ENCODE measurements at regions not wholly inside any gene's neighbourhood (a gene's known extent, or its start where the extent isn't known, plus 50 kb on each side); places are given as distances from the start of the nearest gene placed in this dataset.

- H3K9me3 Mint-ChIP-seq, result peaks cover 5% of the 10 kb centered on the region
- Histone ChIP-seq H3K4me3 (ENCODE audit: low read length) (peak overlapping the region; percentile 29), H3K36me3 (ENCODE audit: control insufficient read depth, insufficient read depth, low read length) (no peaks in the 10 kb centered on the region), H3K4me1 (ENCODE audit: control insufficient read depth, insufficient read depth, low read length) (no peaks in the 10 kb centered on the region), H3K9ac (ENCODE audit: extremely low read depth, low read length, poor library complexity, severe bottlenecking) (no peak overlapping the region), H3K27me3 (ENCODE audit: control insufficient read depth, insufficient read depth, low read length, poor library complexity, severe bottlenecking) (no peaks in the 10 kb centered on the region), H3K9me3 (ENCODE audit: control insufficient read depth, low read length) (no peaks in the 10 kb centered on the region), H3K27ac (ENCODE audit: low read depth, low read length) (no peak overlapping the region)
- no peak overlapping the region for H3K27ac Mint-ChIP-seq
- 82 to 86% methylated on average over 4 of the region's 4 CpGs for WGBS, 2 experiments (ENCODE audit: insufficient coverage in 1 of 2, insufficient read length in 1 of 2)
- H3K4me3 Mint-ChIP-seq, result no peak overlapping the region
- H3K27me3 Mint-ChIP-seq (ENCODE audit: insufficient read depth), result no peaks in the 10 kb centered on the region
- no peak for TF ChIP-seq CTCF (conservative IDR thresholded peaks at IDR 0.05)
- DNase-seq, result no peak
- no peaks in the 10 kb centered on the region for H3K36me3 Mint-ChIP-seq (ENCODE audit: low read depth)
- peaks cover 5% of the 10 kb centered on the region for H3K4me1 Mint-ChIP-seq
These were observed 56.4 kb downstream of the NEUROD6 start for GRCh38 chr7:31284106-31284505.

DNA sequence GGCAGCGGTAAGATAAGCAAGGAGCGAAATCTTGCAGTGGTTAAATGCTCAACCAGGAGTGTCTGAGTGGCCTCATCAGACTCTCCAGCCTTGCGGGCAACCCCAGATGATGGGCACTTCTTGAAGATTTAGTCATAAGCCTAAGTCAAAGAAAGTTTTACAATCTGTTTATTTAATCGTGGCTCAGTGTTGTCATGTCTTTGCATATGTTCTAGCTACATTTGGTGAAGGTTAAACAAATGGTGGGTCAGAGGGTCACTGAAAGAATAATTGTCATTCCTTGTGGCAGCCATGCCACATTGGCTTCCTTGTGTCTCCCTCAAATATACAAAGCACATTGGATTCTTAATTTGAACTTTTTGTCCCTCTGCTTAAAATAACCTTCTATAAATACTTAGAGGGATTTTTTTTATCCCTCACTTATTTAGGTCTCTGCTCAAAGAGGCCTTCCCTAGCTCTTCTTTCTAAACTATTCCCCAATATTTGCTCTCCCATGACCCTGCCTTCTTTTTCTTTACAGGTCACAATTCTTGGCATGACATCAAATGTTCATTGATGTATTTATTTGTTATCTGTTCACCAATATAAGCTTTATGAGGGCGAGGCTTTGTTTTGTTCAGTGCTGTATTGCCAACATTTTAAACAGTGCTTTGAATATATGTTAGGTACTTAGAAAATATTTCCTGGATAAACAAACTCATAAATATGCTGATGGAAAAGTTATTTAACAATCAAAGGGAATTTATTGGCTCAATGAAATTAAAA lies 68.7 kb downstream of the NEUROD6 start:
- no peaks in the 10 kb centered on the region for H3K36me3 Mint-ChIP-seq (ENCODE audit: low read depth)
- no peak overlapping the region for H3K27ac ChIP-seq (ENCODE audit: low read depth, low read length)
- H3K9me3 Mint-ChIP-seq, result no peaks in the 10 kb centered on the region
- H3K27me3 ChIP-seq (ENCODE audit: control insufficient read depth, insufficient read depth, low read length, poor library complexity, severe bottlenecking), result no peaks in the 10 kb centered on the region
- no peaks in the 10 kb centered on the region for H3K9me3 ChIP-seq (ENCODE audit: control insufficient read depth, low read length)
- H3K4me1 Mint-ChIP-seq, result no peaks in the 10 kb centered on the region
- DNase-seq, result no peak
- no peak overlapping the region for H3K4me3 ChIP-seq (ENCODE audit: low read length)
- H3K4me3 Mint-ChIP-seq, result no peak overlapping the region
- no peaks in the 10 kb centered on the region for H3K36me3 ChIP-seq (ENCODE audit: control insufficient read depth, insufficient read depth, low read length)
- 89 to 94% methylated on average over 4 to 5 of the region's 5 CpGs for WGBS, 2 experiments (ENCODE audit: insufficient coverage in 1 of 2, insufficient read length in 1 of 2)
- no peak overlapping the region for H3K9ac ChIP-seq (ENCODE audit: extremely low read depth, low read length, poor library complexity, severe bottlenecking)
- no peaks in the 10 kb centered on the region for H3K27me3 Mint-ChIP-seq (ENCODE audit: insufficient read depth)
- TF ChIP-seq CTCF (conservative IDR thresholded peaks at IDR 0.05), result no peak
- H3K4me1 ChIP-seq (ENCODE audit: control insufficient read depth, insufficient read depth, low read length), result no peaks in the 10 kb centered on the region
- H3K27ac Mint-ChIP-seq, result no peak overlapping the region

DNA sequence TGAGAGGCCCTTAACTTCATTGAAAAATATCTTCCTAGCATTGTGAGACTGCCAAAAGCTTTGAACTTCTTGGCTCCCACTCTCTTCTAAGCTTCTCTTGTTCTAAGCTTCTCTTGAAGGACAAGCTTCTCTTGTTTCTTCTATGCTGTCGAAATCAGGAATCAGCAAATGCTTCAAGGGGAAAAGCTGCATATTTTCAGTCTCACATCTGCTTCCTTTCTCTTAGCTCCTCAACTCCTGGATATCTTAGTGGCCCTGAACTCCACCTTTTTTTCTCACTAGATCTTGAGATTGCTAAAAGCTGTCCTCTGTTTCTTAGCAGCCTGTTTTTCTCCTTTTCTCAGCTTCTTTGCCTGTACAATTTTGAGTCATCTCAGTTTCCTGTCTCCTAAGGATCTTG lies 73.0 kb downstream of the NEUROD6 start:
- H3K4me1 ChIP-seq (ENCODE audit: control insufficient read depth, insufficient read depth, low read length), result no peaks in the 10 kb centered on the region

More for the DNA sequence above, 73.0 kb downstream of the NEUROD6 start:
- no peaks in the 10 kb centered on the region for H3K9me3 ChIP-seq (ENCODE audit: control insufficient read depth, low read length)
- no peak for TF ChIP-seq CTCF (conservative IDR thresholded peaks at IDR 0.05)
- 94% methylated on average over 1 of the region's 1 CpG; no CpG with 5 or more reads in 1 of the 2 experiments for WGBS, 2 experiments (ENCODE audit: insufficient coverage in 1 of 2, insufficient read length in 1 of 2)
- no peaks in the 10 kb centered on the region for H3K36me3 Mint-ChIP-seq (ENCODE audit: low read depth)
- H3K4me3 Mint-ChIP-seq, result no peak overlapping the region
- no peak overlapping the region for H3K4me3 ChIP-seq (ENCODE audit: low read length)
- H3K27ac Mint-ChIP-seq, result no peak overlapping the region
- no peaks in the 10 kb centered on the region for H3K27me3 ChIP-seq (ENCODE audit: control insufficient read depth, insufficient read depth, low read length, poor library complexity, severe bottlenecking)
- H3K9me3 Mint-ChIP-seq, result no peaks in the 10 kb centered on the region
- no peaks in the 10 kb centered on the region for H3K36me3 ChIP-seq (ENCODE audit: control insufficient read depth, insufficient read depth, low read length)
- no peak overlapping the region for H3K27ac ChIP-seq (ENCODE audit: low read depth, low read length)
- no peaks in the 10 kb centered on the region for H3K4me1 Mint-ChIP-seq
- no peak overlapping the region for H3K9ac ChIP-seq (ENCODE audit: extremely low read depth, low read length, poor library complexity, severe bottlenecking)
- H3K27me3 Mint-ChIP-seq (ENCODE audit: insufficient read depth), result no peaks in the 10 kb centered on the region
- no peak for DNase-seq

All from endodermal cell (in vitro differentiated cells).